KG1 (cell line): ENCODE measurements at regions not wholly inside any gene's neighbourhood (a gene's known extent, or its start where the extent isn't known, plus 50 kb on each side); places are given as distances from the start of the nearest gene placed in this dataset.

Experiments used
- DNase-seq: peaks from one replicate; lab custom pipeline; 2025; lab: John Stamatoyannopoulos, UW

GRCh38 chr13:79084802-79085424 is 321.1 kb downstream of the RBM26 start:
- no peak for DNase-seq

- DNase-seq: no peak
Observed at GRCh38 chr13:79081942-79082341, 324.1 kb downstream of the RBM26 start.

DNA sequence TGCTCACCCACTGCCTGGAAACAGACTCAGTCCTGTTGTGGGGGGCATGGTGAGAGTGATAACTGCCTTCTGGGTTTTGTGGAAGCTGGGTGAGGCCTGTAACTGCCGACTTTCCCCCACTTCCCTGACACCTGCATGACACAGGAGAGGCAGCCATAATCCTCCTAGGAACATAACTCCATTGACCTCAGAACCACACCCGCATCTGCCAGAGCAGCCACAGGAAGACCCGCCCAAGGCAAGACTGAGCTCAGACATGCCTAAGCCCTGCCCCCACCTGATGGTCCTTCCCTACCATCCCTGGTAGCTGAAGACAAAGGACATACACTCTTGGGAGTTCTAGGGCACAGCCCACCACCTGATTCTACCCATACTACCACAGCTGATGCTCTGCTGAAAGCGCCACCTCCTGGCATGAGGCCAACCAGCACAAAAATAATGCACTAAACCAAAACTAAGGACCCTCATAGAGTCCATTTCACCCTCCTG is 326.7 kb downstream of the RBM26 start:
- DNase-seq: no peak

DNA sequence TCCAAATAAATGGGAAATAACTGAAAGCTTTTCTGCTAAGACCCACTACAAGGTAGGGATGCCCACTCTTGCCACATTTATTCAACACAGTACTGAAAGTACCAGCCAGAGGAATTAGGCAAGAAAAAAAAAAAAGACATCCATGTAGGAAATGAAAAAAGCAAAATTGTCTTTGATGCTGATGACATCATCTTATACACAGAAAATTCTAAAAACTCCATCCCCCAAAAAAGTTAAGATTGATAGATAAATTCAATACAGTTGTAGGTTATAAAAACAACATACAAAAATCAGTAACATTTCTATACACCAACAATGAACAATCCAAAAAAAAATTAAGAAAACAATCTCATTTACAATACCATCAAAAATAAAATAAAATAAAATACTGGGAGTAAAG is 330.4 kb downstream of the RBM26 start:
- no peak for DNase-seq

DNA sequence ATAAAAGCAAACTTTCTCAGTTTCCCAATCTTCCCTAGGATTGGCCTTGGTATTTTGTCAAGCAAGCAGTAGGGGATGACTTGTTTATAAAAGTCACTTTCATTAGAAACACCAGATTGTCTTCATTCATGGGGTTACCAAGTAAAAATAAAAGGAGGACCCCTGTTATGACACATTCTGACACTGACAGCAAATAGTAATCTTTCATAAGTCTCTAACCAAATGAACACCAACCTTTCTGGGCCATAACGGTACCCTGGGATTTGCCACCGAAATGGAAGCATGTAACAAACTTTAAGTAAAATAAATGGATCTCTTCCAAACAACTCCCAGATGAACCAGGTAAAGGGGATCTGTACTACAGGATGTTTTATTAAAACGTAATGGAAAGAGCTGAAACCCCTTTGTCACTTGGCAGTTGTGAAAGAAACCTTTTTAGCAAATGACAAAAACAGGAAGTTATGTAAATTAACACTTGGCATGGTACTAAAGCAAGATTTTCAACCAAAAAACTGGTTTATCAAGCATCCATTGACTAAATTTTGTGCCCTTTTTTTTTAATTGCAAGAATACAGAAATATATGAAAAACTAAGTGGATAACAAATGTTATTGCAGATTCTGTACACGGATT is 335.6 kb downstream of the RBM26 start:
- DNase-seq: no peak

GRCh38 chr13:79062291-79062690 is 343.8 kb downstream of the RBM26 start:
- DNase-seq: no peak

- DNase-seq: no peak
Observed at GRCh38 chr13:79060216-79060615, 345.8 kb downstream of the RBM26 start.

DNA sequence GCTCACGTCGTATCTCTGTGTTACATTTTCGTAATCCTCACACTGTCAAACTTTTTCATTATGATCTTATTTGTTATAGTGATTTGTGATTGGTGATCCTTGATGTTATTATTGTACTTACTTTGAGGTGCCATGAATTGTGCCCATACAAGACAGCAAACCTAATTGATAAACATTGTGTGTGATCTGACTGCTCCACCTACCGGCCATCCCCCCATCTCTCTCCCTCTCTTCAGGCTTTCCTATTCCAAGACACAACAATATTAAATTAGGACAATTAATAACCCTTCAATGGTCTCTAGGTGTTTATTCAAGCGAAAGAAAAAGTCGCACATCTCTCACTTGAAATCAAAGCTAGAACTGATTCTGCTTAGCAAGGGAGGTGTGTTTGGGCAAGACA is 349.3 kb downstream of the RBM26 start:
- no peak for DNase-seq

DNA sequence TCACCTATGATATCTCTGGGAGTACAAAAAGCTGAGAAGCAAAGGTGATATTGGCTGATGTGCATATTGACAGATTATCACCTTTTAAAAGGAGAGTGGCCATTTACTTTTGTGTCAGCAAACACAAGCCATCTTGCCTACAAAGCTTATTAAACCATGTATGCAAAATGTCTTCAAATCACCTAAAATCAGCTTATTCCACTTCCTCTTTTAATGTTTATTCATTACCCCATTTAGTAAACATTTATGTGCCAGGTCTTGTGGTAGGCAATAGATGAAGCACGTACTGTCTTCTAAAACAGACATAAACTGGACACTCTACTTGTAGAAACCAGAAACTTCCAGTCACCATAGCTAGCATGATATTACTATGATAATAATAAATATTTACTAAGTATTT is 354.6 kb downstream of the RBM26 start:
- no peak for DNase-seq

GRCh38 chr13:79044415-79044814 is 361.6 kb downstream of the RBM26 start:
- DNase-seq: no peak

DNA sequence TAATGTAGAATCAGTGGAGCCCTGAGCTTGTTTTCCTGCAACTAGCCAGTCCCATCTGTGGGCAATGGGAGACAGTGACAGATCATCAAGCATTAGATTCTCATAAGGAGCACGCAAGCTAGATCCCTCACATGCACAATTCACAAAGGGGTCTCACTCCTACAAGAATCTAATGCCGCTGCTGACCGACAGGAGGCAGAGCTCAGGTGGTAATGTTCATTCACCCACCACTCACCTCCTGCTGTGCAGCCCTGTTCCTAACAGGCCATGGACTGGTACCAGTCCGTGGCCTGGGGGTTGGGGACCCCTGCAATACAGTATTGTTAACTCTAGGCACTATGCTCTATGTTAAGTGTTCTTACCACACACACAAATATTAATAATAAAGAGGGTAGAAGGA is 362.8 kb downstream of the RBM26 start:
- no peak for DNase-seq

GRCh38 chr13:79037197-79037596 is 368.9 kb downstream of the RBM26 start:
- no peak for DNase-seq

DNA sequence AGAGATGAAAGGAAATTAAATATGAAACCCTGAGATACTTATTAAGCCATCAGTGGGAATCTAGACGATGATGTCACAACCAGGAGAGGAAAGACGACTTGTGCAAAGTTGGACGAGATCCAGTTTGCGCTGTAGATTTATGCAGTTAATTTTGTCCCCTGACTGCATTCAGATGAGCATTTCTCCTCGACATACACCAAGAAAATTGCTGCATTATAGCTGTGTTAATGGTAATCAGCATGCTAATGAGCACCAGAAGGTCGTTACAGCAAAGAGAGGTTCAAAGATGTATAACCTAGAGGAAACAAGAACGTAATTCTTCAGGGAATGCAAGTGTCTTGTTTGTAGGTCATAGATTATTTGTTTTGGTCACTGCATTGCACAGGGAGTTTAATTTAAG is 371.7 kb downstream of the RBM26 start:
- no peak for DNase-seq

- DNase-seq: no peak
Observed at GRCh38 chr13:79030513-79030912, 371.6 kb upstream of the OBI1 start.

DNA sequence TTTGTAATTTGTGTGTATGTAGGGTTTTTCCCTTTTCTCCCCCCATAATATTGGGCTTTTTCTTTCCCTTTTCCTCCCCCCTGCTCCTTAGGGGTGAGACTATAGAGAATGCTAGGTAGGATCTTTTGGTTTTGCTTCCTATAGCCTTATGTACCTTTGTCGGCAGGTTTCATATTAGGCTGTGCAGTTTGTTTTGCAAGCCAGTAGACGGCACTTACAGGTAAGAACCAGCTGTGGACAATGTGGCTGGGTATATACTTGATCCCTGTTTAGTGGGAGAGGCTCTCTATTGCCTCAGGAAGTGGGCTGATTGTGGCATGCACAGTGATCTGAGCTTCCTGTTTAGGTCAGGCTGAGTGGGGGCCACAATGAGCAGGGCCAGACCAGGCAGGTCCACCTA is 359.2 kb upstream of the OBI1 start:
- DNase-seq: no peak

DNA sequence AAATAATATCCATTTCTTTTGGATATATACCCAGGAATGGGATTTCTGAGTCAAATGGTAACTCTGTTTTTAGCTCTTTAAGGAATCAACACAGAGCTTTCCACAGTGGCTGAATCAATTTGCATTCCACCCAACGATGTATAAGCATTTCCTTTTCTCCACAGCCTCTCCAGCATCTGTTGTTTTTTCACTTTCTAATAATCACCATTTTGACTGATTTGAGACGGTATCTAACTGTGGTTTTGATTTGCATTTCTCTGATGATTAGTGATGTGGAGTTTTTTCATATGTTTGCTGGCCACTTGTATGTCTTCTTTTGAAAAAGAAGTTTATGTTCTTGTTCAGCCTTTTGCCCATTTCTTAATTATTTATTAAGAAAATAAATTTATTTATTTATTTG is 352.2 kb upstream of the OBI1 start:
- DNase-seq: no peak

DNA sequence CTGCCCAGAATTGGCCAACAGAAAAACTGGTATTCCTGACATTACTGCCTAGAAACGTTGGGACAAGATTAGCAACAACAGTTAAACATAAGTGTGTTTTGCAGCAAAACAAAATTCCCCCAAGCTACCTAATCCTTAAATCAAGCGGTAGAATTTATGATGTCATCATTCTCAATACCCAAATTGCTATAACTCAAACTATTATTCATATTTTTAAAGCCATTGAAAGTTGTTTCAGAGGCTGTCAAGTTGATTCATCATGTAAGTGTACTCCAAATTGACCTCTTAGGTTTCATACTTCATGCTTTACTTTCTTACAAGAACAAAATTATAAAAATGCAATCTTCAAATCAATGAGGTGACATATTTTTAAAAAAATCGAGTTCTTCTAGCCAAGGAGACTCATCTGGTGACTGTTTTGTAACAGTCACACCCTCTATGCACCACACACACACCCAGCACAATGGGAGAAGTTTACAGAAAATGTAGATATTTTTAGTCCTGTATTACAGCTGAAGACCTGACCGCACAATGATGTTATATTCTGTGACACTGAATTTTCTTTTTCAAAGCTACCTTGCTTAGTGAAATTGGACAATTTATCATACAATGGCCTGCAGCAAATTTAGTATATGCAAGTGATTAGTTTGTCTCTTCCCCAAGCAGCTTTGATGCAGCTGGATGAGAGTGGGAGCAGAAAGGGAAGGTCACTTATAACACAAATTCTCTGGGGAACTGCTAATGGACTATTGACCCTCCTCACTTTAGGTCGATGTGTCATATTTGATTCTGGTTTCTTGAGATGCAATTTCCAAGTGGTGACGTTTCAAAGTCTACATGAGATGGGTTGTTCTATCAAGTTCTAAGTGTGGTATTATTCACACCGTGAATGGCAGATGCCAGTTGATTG is 345.3 kb upstream of the OBI1 start:
- no peak for DNase-seq

GRCh38 chr13:78999494-78999893 is 340.5 kb upstream of the OBI1 start:
- DNase-seq: no peak

DNA sequence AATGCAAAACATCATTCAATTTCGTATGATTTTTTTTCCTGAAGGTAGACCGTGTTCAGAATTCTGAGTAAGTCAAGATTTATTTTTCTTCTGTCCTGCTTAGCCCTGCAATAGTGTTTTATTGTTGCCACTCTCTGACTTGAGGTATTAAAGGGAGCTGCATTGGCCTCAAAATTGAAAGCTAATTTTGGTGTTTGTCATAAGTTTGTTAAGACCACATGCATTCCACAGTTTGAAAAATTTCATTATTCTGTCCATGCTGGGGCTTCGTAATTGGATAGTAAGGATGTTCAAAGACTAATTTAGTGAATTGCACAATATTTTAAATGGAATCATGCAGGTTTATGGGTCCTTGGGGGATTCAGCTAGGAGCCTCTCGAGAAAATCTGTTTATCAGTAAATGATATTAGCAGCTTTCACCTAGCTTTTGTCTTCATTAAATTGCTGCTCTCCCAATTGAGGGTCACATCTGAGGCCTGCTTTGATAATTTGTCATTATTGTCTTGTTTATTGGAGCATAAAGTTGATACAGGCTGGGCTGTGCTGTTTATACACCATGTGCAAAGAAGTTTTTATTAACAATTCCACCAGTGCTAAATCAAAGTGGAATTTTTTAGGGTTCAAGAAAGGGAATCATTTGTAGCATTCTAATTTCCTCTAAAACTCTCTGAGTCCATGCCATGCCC is 339.8 kb upstream of the OBI1 start:
- DNase-seq: no peak

GRCh38 chr13:78997902-78998629 is 339.1 kb upstream of the OBI1 start:
- DNase-seq: no peak

GRCh38 chr13:78993792-78994191 is 334.8 kb upstream of the OBI1 start:
- DNase-seq: no peak

- no peak for DNase-seq
Observed at GRCh38 chr13:78981913-78982312, 323.0 kb upstream of the OBI1 start.
